ENCODE measurements at regions not wholly inside any gene's neighbourhood (a gene's known extent, or its start where the extent isn't known, plus 50 kb on each side); places are given as distances from the start of the nearest gene placed in this dataset.

GRCh38 chr13:42454749-42455148 lies 119.2 kb upstream of the TNFSF11 start:
- DNase-seq (ENCODE audit: low spot score) (no peak), ATAC-seq (no peak)
- H2AFZ ChIP-seq, result no peak overlapping the region
- H3K4me1 ChIP-seq (ENCODE audit: insufficient read depth), result no peaks in the 10 kb centered on the region
- H3K27me3 Mint-ChIP-seq (ENCODE audit: insufficient read depth, low read depth, poor library complexity), result no peaks in the 10 kb centered on the region
- H3K4me3 Mint-ChIP-seq, result no peak overlapping the region
- no peaks in the 10 kb centered on the region for H3F3A ChIP-seq (replicated peaks; ENCODE audit: low read depth)
- H3K36me3 ChIP-seq (ENCODE audit: insufficient read depth), result no peaks in the 10 kb centered on the region; the same call in 1 of the 2 replicates
- no peak overlapping the region for H3K27ac ChIP-seq (ENCODE audit: low read depth)
- H3K27me3 ChIP-seq (ENCODE audit: insufficient read depth), result no peaks in the 10 kb centered on the region
- no peak for TF ChIP-seq POLR2AphosphoS5 (IDR thresholded peaks at IDR 0.05; ENCODE audit: low read depth)
- no peak for TF ChIP-seq JUNB (IDR thresholded peaks at IDR 0.05; ENCODE audit: unreplicated experiment)
- H3K79me2 ChIP-seq (replicated peaks; ENCODE audit: insufficient read depth), result no peaks in the 10 kb centered on the region
- no peak overlapping the region for H3K4me2 ChIP-seq
- H3K27ac Mint-ChIP-seq, result no peak overlapping the region
- H3K4me3 ChIP-seq, result no peak overlapping the region
- H3K4me1 Mint-ChIP-seq, result no peaks in the 10 kb centered on the region
- peaks cover 15% of the 10 kb centered on the region; the same call in 2 of the 3 replicates for H3K9me3 Mint-ChIP-seq
- no peaks in the 10 kb centered on the region for H4K20me1 ChIP-seq (replicated peaks; ENCODE audit: insufficient read depth)
- H3K36me3 Mint-ChIP-seq (ENCODE audit: low read depth), result peaks cover 10% of the 10 kb centered on the region; the same call in 2 of the 3 replicates
- peaks cover 7% of the 10 kb centered on the region; the same call in 1 of the 2 replicates for H3K9me2 ChIP-seq (ENCODE audit: insufficient read depth)

- no peaks in the 10 kb centered on the region for H3K4me1 ChIP-seq (ENCODE audit: insufficient read depth)
- H3K4me3 Mint-ChIP-seq, result no peak overlapping the region
- no peaks in the 10 kb centered on the region for H4K20me1 ChIP-seq (replicated peaks; ENCODE audit: insufficient read depth)
- H3F3A ChIP-seq (replicated peaks; ENCODE audit: low read depth), result no peaks in the 10 kb centered on the region
- no peaks in the 10 kb centered on the region for H3K27me3 ChIP-seq (ENCODE audit: insufficient read depth)
- no peaks in the 10 kb centered on the region for H3K9me2 ChIP-seq (ENCODE audit: insufficient read depth)
- no peak overlapping the region for H2AFZ ChIP-seq
- DNase-seq (ENCODE audit: low spot score) (no peak), ATAC-seq (no peak)
- H3K4me3 ChIP-seq, result no peak overlapping the region
- peaks cover 8% of the 10 kb centered on the region for H3K9me3 Mint-ChIP-seq
- no peaks in the 10 kb centered on the region for H3K79me2 ChIP-seq (replicated peaks; ENCODE audit: insufficient read depth)
- H3K4me2 ChIP-seq, result no peak overlapping the region
- peaks cover 3% of the 10 kb centered on the region; the same call in 1 of the 3 replicates for H3K36me3 Mint-ChIP-seq (ENCODE audit: low read depth)
- no peak overlapping the region for H3K27ac Mint-ChIP-seq
- no peaks in the 10 kb centered on the region; the same call in 1 of the 2 replicates for H3K36me3 ChIP-seq (ENCODE audit: insufficient read depth)
- H3K27ac ChIP-seq (ENCODE audit: low read depth), result no peak overlapping the region
- no peaks in the 10 kb centered on the region for H3K27me3 Mint-ChIP-seq (ENCODE audit: insufficient read depth, low read depth, poor library complexity)
- H3K4me1 Mint-ChIP-seq, result no peaks in the 10 kb centered on the region
- TF ChIP-seq CREB1 (CRISPR knock-in tag; IDR thresholded peaks at IDR 0.05; ENCODE audit: low read depth), result no peak
- TF ChIP-seq EZH2 (IDR thresholded peaks at IDR 0.05; ENCODE audit: low read depth, unreplicated experiment), result no peak
- TF ChIP-seq ZNF331 (CRISPR knock-in tag; IDR thresholded peaks at IDR 0.05; ENCODE audit: low read depth), result no peak
- no peak for TF ChIP-seq STAT1 (IDR thresholded peaks at IDR 0.05; ENCODE audit: unreplicated experiment)
- no peak for TF ChIP-seq REST (IDR thresholded peaks at IDR 0.05; ENCODE audit: unreplicated experiment)
- TF ChIP-seq ETS1 (IDR thresholded peaks at IDR 0.05), result no peak
- no peak for TF ChIP-seq CTCF (conservative IDR thresholded peaks at IDR 0.05; ENCODE audit: low read depth in 2 of 2)
- TF ChIP-seq EZH2phosphoT487 (IDR thresholded peaks at IDR 0.05; ENCODE audit: unreplicated experiment), result no peak
- no peak for TF ChIP-seq JUNB (IDR thresholded peaks at IDR 0.05; ENCODE audit: unreplicated experiment)
- TF ChIP-seq NANOG (IDR thresholded peaks at IDR 0.05; ENCODE audit: borderline replicate concordance), result no peak
- TF ChIP-seq POLR2AphosphoS5 (IDR thresholded peaks at IDR 0.05; ENCODE audit: low read depth), result no peak
- no peak for TF ChIP-seq ZNF114 (CRISPR knock-in tag; IDR thresholded peaks at IDR 0.05)
Measured at GRCh38 chr13:42458193-42458592, 115.8 kb upstream of the TNFSF11 start.
